Limb (tissue), 2 donors: ENCODE measurements at regions not wholly inside any gene's neighbourhood (a gene's known extent, or its start where the extent isn't known, plus 50 kb on each side); places are given as distances from the start of the nearest gene placed in this dataset.
"Not testable (repeated sequence)": the region's sequence is repeated elsewhere in the genome, so short reads cannot be mapped to it uniquely, and the experiment has no call there.

Experiments
- DNase-seq, 2 donors: peaks; one replicate each; pipeline ENCODE4 v3.0.0-alpha.2; 2016; ENCODE audit errors: extremely low spot score in 2 of 2

- no peak for DNase-seq
Observed at GRCh38 chr9:108803428-108804065, 52.2 kb downstream of the ACTL7B start.

GRCh38 chr9:108802967-108803366 is 52.8 kb downstream of the ACTL7B start:
- no peak for DNase-seq

- DNase-seq = no peak
Observed at GRCh38 chr9:108801949-108802348, 53.8 kb downstream of the ACTL7B start.

GRCh38 chr9:108800632-108801099 is 55.1 kb downstream of the ACTL7B start:
- DNase-seq = peak in 1 of 2 donors; percentile 42

GRCh38 chr9:108793573-108793972 is 62.2 kb downstream of the ACTL7B start:
- DNase-seq = no peak

- DNase-seq = no peak
Observed at GRCh38 chr9:108789742-108790141, 66.0 kb downstream of the ACTL7B start.

GRCh38 chr9:108787690-108788048 is 68.1 kb downstream of the ACTL7B start:
- DNase-seq = no peak

- no peak for DNase-seq
Observed at GRCh38 chr9:108786901-108787689, 68.7 kb downstream of the ACTL7B start.

- no peak for DNase-seq
Observed at GRCh38 chr9:108786322-108786721, 69.5 kb downstream of the ACTL7B start.

GRCh38 chr9:108784998-108785397 is 70.8 kb downstream of the ACTL7B start:
- DNase-seq = no peak

GRCh38 chr9:108783731-108784495 is 71.9 kb downstream of the ACTL7B start:
- DNase-seq = peak; percentile 42

GRCh38 chr9:108783326-108783725 is 72.5 kb downstream of the ACTL7B start:
- DNase-seq = no peak

- no peak for DNase-seq
Observed at GRCh38 chr9:108780942-108781734, 74.6 kb downstream of the ACTL7B start.

- no peak for DNase-seq
Observed at GRCh38 chr9:108779551-108780325, 76.0 kb downstream of the ACTL7B start.

GRCh38 chr9:108776920-108777639 is 78.7 kb downstream of the ACTL7B start:
- DNase-seq = no peak

- peak in 1 of 2 donors; percentile 45 for DNase-seq
Observed at GRCh38 chr9:108775901-108776306, 79.9 kb downstream of the ACTL7B start.

- DNase-seq = not testable (repeated sequence)
Observed at GRCh38 chr9:108774088-108774487, 81.7 kb downstream of the ACTL7B start.

- DNase-seq = no peak
Observed at GRCh38 chr9:108772301-108772894, 83.4 kb downstream of the ACTL7B start.

GRCh38 chr9:108768744-108769143 is 87.0 kb downstream of the ACTL7B start:
- no peak for DNase-seq
